ENCODE measurements at regions not wholly inside any gene's neighbourhood (a gene's known extent, or its start where the extent isn't known, plus 50 kb on each side); places are given as distances from the start of the nearest gene placed in this dataset.
A peak's percentile ranks its signal among the peaks of the same experiment; 100 is the strongest.

DNA sequence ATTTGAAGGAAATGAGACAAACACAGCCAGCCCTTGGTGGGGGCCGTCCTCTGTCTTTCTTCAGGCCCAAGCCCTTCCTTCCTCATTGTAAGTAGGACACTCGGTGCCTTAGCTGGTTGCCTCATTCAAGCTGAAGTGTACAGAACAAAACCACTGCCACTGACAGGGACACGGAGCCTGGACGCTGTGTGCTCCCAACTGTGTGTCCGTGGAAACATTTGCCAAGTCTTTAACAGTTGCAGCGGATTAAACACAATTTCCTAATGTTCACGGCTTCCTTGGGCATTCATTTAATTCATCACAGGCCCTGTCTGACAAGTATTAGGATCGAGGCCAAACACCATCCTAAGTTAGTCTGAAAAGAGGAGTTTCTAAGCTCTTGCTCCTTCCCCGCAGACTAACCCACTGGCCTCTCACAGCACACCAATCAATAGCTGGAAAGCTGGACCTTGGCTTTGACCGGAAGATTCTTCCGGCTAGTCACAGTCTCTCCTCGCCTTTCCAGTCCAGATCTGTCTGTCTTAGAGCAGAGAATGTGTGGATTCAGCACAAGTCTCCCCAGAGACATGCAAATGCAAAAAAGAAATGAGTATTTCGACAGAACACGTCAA, 68.7 kb upstream of the ACSL3 start:
- intact Hi-C loops (cut with DNase I): loop anchor here (10.0 kb wide), 1 partner anchor 113 kb away; no protein-coding TSS in a partner anchor
- no peaks in the 10 kb centered on the region for H3K27me3 ChIP-seq (ENCODE audit: low read depth)

GRCh38 chr2:222794585-222795449, 66.0 kb upstream of the ACSL3 start:
- no peak for ATAC-seq
- H3K27ac ChIP-seq: no peak overlapping the region
- TF ChIP-seq, protein P1, sequence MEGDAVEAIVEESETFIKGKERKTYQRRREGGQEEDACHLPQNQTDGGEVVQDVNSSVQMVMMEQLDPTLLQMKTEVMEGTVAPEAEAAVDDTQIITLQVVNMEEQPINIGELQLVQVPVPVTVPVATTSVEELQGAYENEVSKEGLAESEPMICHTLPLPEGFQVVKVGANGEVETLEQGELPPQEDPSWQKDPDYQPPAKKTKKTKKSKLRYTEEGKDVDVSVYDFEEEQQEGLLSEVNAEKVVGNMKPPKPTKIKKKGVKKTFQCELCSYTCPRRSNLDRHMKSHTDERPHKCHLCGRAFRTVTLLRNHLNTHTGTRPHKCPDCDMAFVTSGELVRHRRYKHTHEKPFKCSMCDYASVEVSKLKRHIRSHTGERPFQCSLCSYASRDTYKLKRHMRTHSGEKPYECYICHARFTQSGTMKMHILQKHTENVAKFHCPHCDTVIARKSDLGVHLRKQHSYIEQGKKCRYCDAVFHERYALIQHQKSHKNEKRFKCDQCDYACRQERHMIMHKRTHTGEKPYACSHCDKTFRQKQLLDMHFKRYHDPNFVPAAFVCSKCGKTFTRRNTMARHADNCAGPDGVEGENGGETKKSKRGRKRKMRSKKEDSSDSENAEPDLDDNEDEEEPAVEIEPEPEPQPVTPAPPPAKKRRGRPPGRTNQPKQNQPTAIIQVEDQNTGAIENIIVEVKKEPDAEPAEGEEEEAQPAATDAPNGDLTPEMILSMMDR (IDR thresholded peaks at IDR 0.05): no peak
- no peaks in the 10 kb centered on the region for H3K36me3 ChIP-seq
- H3K9me3 ChIP-seq: no peaks in the 10 kb centered on the region
- no peak for DNase-seq
- H3K27me3 ChIP-seq (ENCODE audit: low read depth): no peaks in the 10 kb centered on the region
- intact Hi-C loops (cut with DNase I): loop anchor here (10.0 kb wide), 1 partner anchor 110 kb away; no protein-coding TSS in a partner anchor
- H3K4me1 ChIP-seq: peaks cover 56% of the 10 kb centered on the region
- H3K4me3 ChIP-seq: no peak overlapping the region

More for the DNA sequence above, 68.7 kb upstream of the ACSL3 start:
- Histone ChIP-seq H3K36me3 (no peaks in the 10 kb centered on the region), H3K4me1 (peaks cover 47% of the 10 kb centered on the region), H3K4me3 (no peak overlapping the region), H3K27ac (peak overlapping the region; percentile 61), H3K9me3 (no peaks in the 10 kb centered on the region)
- peak; percentile 74 for DNase-seq
- peak; percentile 84 to 90 for ATAC-seq
- TF ChIP-seq, protein P1 (IDR thresholded peaks at IDR 0.05): no peak

- Histone ChIP-seq H3K4me1 (peaks cover 54% of the 10 kb centered on the region), H3K9me3 (no peaks in the 10 kb centered on the region), H3K27me3 (ENCODE audit: low read depth) (no peaks in the 10 kb centered on the region), H3K36me3 (no peaks in the 10 kb centered on the region), H3K27ac (peak overlapping the region; percentile 39), H3K4me3 (no peak overlapping the region)
- TF ChIP-seq, protein P1 (IDR thresholded peaks at IDR 0.05): no peak
- no peak for DNase-seq
- no peak for ATAC-seq
- intact Hi-C loops (cut with DNase I): loop anchor here (10.0 kb wide), 1 partner anchor 109 kb away; no protein-coding TSS in a partner anchor
Measured at GRCh38 chr2:222795450-222796357, 65.1 kb upstream of the ACSL3 start.

DNA sequence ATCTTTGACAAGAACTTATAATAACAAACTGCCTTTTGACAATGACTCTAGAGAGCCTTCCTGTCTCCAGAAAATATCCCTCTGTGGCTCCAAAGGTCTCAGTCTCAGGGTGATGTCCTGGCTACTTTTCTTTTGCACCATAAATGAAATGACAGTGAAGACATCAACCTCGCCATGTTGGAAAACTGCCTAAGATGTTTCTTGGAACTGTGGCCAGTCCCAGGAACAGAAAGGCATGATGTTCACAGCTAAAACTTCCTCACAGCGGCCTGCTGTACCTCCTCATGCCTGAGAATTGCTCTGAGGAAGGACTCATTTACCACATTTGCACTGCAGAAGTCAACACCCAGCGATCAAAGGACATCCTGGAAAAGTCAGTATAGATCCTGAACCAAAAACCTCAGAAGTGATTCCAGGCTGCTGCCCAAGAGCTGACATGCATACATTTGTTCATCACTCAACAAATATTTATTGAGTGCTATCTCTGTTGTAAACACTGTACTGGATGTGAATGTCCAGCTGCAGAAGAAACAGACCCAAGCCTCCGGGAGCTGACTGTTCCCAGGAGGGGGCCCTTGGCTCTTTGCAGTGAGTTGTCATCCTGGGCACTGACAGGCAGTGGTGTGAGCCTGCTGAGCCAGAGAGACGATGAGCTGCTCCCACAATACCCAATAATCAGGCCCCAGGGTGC, 64.3 kb upstream of the ACSL3 start:
- DNase-seq (no peak), ATAC-seq (peak; percentile 28 to 35)
- H3K27me3 ChIP-seq (ENCODE audit: low read depth): no peaks in the 10 kb centered on the region
- TF ChIP-seq, protein P1 (IDR thresholded peaks at IDR 0.05): no peak
- H3K4me3 ChIP-seq: no peak overlapping the region
- intact Hi-C loops (cut with DNase I): loop anchor here (10.0 kb wide), 1 partner anchor 108 kb away; no protein-coding TSS in a partner anchor
- no peaks in the 10 kb centered on the region for H3K36me3 ChIP-seq
- no peaks in the 10 kb centered on the region for H3K9me3 ChIP-seq
- H3K4me1 ChIP-seq: peaks cover 46% of the 10 kb centered on the region
- peak overlapping the region; percentile 39 for H3K27ac ChIP-seq
